SU-DHL-6 (cell line): ENCODE measurements at regions not wholly inside any gene's neighbourhood (a gene's known extent, or its start where the extent isn't known, plus 50 kb on each side); places are given as distances from the start of the nearest gene placed in this dataset.

Source experiments
- H2AFZ ChIP-seq: fragments of 200-600 bp; sonication (generic); 2 replicates; pipeline ENCODE4 v1.6.1; 2014; ENCODE audit warnings: low read depth, mild to moderate bottlenecking, moderate library complexity, mixed read lengths, antibody characterized with exemption, low read length; ENCODE audit not compliant: severe bottlenecking
- H3F3A ChIP-seq: fragments of 200-600 bp; shearing (Covaris generic); 2 replicates; pipeline ENCODE4 v1.6.0; 2016; ENCODE audit warnings: antibody characterized with exemption, mild to moderate bottlenecking; ENCODE audit not compliant: insufficient read depth
- H3K27ac ChIP-seq: fragments of 200-600 bp; sonication (generic); 2 replicates; pipeline ENCODE4 v1.5.1; 2016; ENCODE audit warnings: low read depth, mild to moderate bottlenecking, low read length, moderate library complexity, mixed read lengths
- H3K27me3 ChIP-seq: fragments of 200-600 bp; sonication (generic), shearing (Covaris generic); 2 replicates; pipeline ENCODE4 v1.6.0; 2014; ENCODE audit warnings: mild to moderate bottlenecking, low read length
- H3K36me3 ChIP-seq: fragments of 200-600 bp; sonication (generic); 2 replicates; pipeline ENCODE4 v1.6.1; 2014; ENCODE audit warnings: mild to moderate bottlenecking, low read length, mixed read lengths
- H3K4me2 ChIP-seq: fragments of 300-600, 200-600 bp; shearing (Covaris generic), sonication (generic); 2 replicates; pipeline ENCODE4 v1.6.0; 2014; ENCODE audit warnings: low read length, low read depth, mild to moderate bottlenecking; ENCODE audit not compliant: poor library complexity, severe bottlenecking
- H3K4me3 ChIP-seq: fragments of 200-600 bp; sonication (generic); 2 replicates; pipeline ENCODE4 v1.5.1; 2014; ENCODE audit warnings: antibody characterized with exemption, low read length, mild to moderate bottlenecking, mixed read lengths; ENCODE audit not compliant: insufficient read depth, poor library complexity, severe bottlenecking
- H3K79me2 ChIP-seq: fragments of 200-600 bp; sonication (generic); 2 replicates; pipeline ENCODE4 v1.6.1; 2014; ENCODE audit warnings: mild to moderate bottlenecking, low read length, moderate library complexity; ENCODE audit not compliant: insufficient read depth
- H3K9ac ChIP-seq: fragments of 200-600 bp; sonication (generic); 2 replicates; pipeline ENCODE4 v1.7.0; 2014; ENCODE audit warnings: mild to moderate bottlenecking, low read length
- H3K9me2 ChIP-seq: fragments of 200-600 bp; sonication (generic); replicated peaks from 2 replicates; pipeline ENCODE4 v1.6.1; 2014; ENCODE audit warnings: low read length; ENCODE audit not compliant: insufficient read depth
- H3K9me3 ChIP-seq: fragments of 200-600 bp; sonication (generic); 2 replicates; pipeline ENCODE4 v1.6.1; 2014; ENCODE audit warnings: low read length, mixed read lengths; ENCODE audit not compliant: insufficient read depth
- H4K20me1 ChIP-seq: fragments of 200-600 bp; sonication (generic); 2 replicates; pipeline ENCODE4 v1.6.1; 2014; ENCODE audit warnings: low read depth, mild to moderate bottlenecking, antibody characterized with exemption, low read length, moderate library complexity, mixed read lengths
- CTCF ChIP-seq: fragments of 200-600 bp; sonication (generic); IDR thresholded peaks from one replicate; pipeline ENCODE4 v1.5.1; 2017; ENCODE audit warnings: antibody characterized with exemption, mild to moderate bottlenecking, low read length, moderate library complexity; ENCODE audit not compliant: insufficient read depth, poor library complexity, severe bottlenecking
- EZH2phosphoT487 ChIP-seq: fragments of 200-600 bp; sonication (generic), shearing (Covaris generic); conservative IDR thresholded peaks from 2 replicates; pipeline ENCODE4 v1.6.1; 2018; ENCODE audit warnings: mild to moderate bottlenecking, antibody characterized with exemption, low read length, moderate library complexity, mixed read lengths

- no peaks in the 10 kb centered on the region for H3K36me3 ChIP-seq
- no peak overlapping the region for H2AFZ ChIP-seq
- no peak overlapping the region for H3K4me2 ChIP-seq
- H3K27me3 ChIP-seq, result no peaks in the 10 kb centered on the region
- no peaks in the 10 kb centered on the region for H3K79me2 ChIP-seq
- H3K9ac ChIP-seq, result no peak overlapping the region
- no peak for TF ChIP-seq EZH2phosphoT487
- no peak for TF ChIP-seq CTCF
- H3K27ac ChIP-seq, result no peak overlapping the region
- no peaks in the 10 kb centered on the region for H3K9me3 ChIP-seq
- no peak overlapping the region for H3K4me3 ChIP-seq
- no peaks in the 10 kb centered on the region for H3F3A ChIP-seq
- no peaks in the 10 kb centered on the region for H4K20me1 ChIP-seq
- H3K9me2 ChIP-seq, result no peaks in the 10 kb centered on the region
These were observed 70.6 kb upstream of the WDR75 start for GRCh38 chr2:189370719-189371118.

GRCh38 chr2:189372688-189373257 lies 68.5 kb upstream of the WDR75 start:
- Histone ChIP-seq H3K9me2 (no peaks in the 10 kb centered on the region), H3K79me2 (no peaks in the 10 kb centered on the region), H3K4me2 (no peak overlapping the region), H2AFZ (no peak overlapping the region), H3K27ac (no peak overlapping the region), H3K27me3 (no peaks in the 10 kb centered on the region), H3K9ac (no peak overlapping the region), H3K9me3 (no peaks in the 10 kb centered on the region), H3K4me3 (no peak overlapping the region), H3F3A (no peaks in the 10 kb centered on the region), H4K20me1 (no peaks in the 10 kb centered on the region), H3K36me3 (no peaks in the 10 kb centered on the region)
- TF ChIP-seq EZH2phosphoT487, result no peak
- TF ChIP-seq CTCF, result no peak

- H3K9me3 ChIP-seq, result no peaks in the 10 kb centered on the region
- no peak overlapping the region for H3K4me3 ChIP-seq
- H3K9me2 ChIP-seq, result no peaks in the 10 kb centered on the region
- H3F3A ChIP-seq, result no peaks in the 10 kb centered on the region
- TF ChIP-seq CTCF (no peak), EZH2phosphoT487 (no peak)
- H3K9ac ChIP-seq, result no peak overlapping the region
- H3K27me3 ChIP-seq, result no peaks in the 10 kb centered on the region
- H4K20me1 ChIP-seq, result no peaks in the 10 kb centered on the region
- H3K36me3 ChIP-seq, result no peaks in the 10 kb centered on the region
- no peak overlapping the region for H3K4me2 ChIP-seq
- H3K79me2 ChIP-seq, result no peaks in the 10 kb centered on the region
- H2AFZ ChIP-seq, result no peak overlapping the region
- H3K27ac ChIP-seq, result no peak overlapping the region
These were observed 66.8 kb upstream of the WDR75 start for GRCh38 chr2:189374481-189374880.
